Kidney (tissue), 13 donors: ENCODE measurements at regions not wholly inside any gene's neighbourhood (a gene's known extent, or its start where the extent isn't known, plus 50 kb on each side); places are given as distances from the start of the nearest gene placed in this dataset.
A peak's percentile ranks its signal among the peaks of the same experiment; 100 is the strongest.

Source experiments
- DNase-seq, 5 donors: peaks; one replicate each; pipeline ENCODE4 v3.0.0-alpha.2; 2013 to 2020
- FAIRE-seq: peaks from 2 replicates; lab custom pipeline; 2012; peaks lifted over from hg19 to GRCh38; lab: Jason Lieb, UNC
- H3K27ac ChIP-seq, 2 donors: one replicate each; pipeline ENCODE4 v1.7.0; 2013; ENCODE audit warnings: low read depth in 2 of 2, low read length in 2 of 2, inconsistent platforms in 1 of 2
- H3K27me3 ChIP-seq: one replicate; pipeline ENCODE4 v1.7.1; 2013; ENCODE audit warnings: low read length, inconsistent platforms; ENCODE audit not compliant: control insufficient read depth, insufficient read depth
- H3K36me3 ChIP-seq, 3 donors: one replicate each; pipeline versions ENCODE4 v1.7.0 to v1.7.1; 2013; ENCODE audit warnings: low read length in 3 of 3, control low read depth in 1 of 3, inconsistent platforms in 1 of 3; ENCODE audit not compliant: insufficient read depth in 3 of 3, control insufficient read depth in 2 of 3
- H3K4me1 ChIP-seq, 3 donors: one replicate each; pipeline versions ENCODE4 v1.7.0 to v1.7.1; 2013; ENCODE audit warnings: low read length in 3 of 3, inconsistent platforms in 1 of 3, low read depth in 1 of 3; ENCODE audit not compliant: control insufficient read depth in 2 of 3, insufficient read depth in 2 of 3
- H3K4me3 ChIP-seq, 3 donors: one replicate each; pipeline versions ENCODE4 v1.7.0 to v1.8.1; 2013; ENCODE audit warnings: low read length in 3 of 3, control low read depth in 1 of 3, inconsistent platforms in 1 of 3
- H3K9ac ChIP-seq, 3 donors: one replicate each; pipeline versions ENCODE4 v1.7.0 to v1.7.1; 2013; ENCODE audit warnings: low read length in 3 of 3, control low read depth in 1 of 3, inconsistent platforms in 1 of 3
- H3K9me3 ChIP-seq, 3 donors: one replicate each; pipeline versions ENCODE4 v1.7.0 to v1.7.1; 2013; ENCODE audit warnings: low read length in 3 of 3, control low read depth in 1 of 3, inconsistent platforms in 1 of 3; ENCODE audit not compliant: control insufficient read depth in 2 of 3, insufficient read depth in 1 of 3
- CTCF ChIP-seq: IDR thresholded peaks from 3 replicates; pipeline ENCODE4 v1.5.1; 2012; ENCODE audit warnings: mild to moderate bottlenecking, moderate library complexity, borderline replicate concordance; ENCODE audit not compliant: insufficient read depth; ENCODE audit errors: extremely low read depth
- intact Hi-C: fragments of 100-400 bp; cut with DNase I; formaldehyde crosslinking; loops from one replicate; pipeline ENCODE4 v1.11.1; 2022
- donor health status: control.
- donor health status: control.
- donor health status: control.
- donor health status: control.
- donor health status: control.
- donor health status: DM: yes; HTN: yes; CAD: no.
- donor health status: Normal renal cell carcinoma (clear cell type).

- Histone ChIP-seq H3K9me3 (no peaks in the 10 kb centered on the region), H3K27me3 (no peaks in the 10 kb centered on the region), H3K36me3 (no peaks in the 10 kb centered on the region), H3K27ac (no peak overlapping the region), H3K4me1 (no peaks in the 10 kb centered on the region), H3K9ac (no peak overlapping the region), H3K4me3 (no peak overlapping the region)
- no peak for DNase-seq
- intact Hi-C loops = no loop called here
- no peak for FAIRE-seq
- no peak for TF ChIP-seq CTCF
Observed at GRCh38 chr11:18878211-18878610, 61.0 kb downstream of the MRGPRX1 start.

GRCh38 chr11:18865951-18866350, 73.3 kb downstream of the MRGPRX1 start:
- Histone ChIP-seq H3K27ac (no peak overlapping the region), H3K9me3 (no peaks in the 10 kb centered on the region), H3K4me3 (no peak overlapping the region), H3K9ac (no peak overlapping the region), H3K36me3 (no peaks in the 10 kb centered on the region), H3K4me1 (no peaks in the 10 kb centered on the region), H3K27me3 (no peaks in the 10 kb centered on the region)
- FAIRE-seq (no peak), DNase-seq (no peak)
- intact Hi-C loops = no loop called here
- no peak for TF ChIP-seq CTCF

- Histone ChIP-seq H3K27me3 (no peaks in the 10 kb centered on the region), H3K9me3 (no peaks in the 10 kb centered on the region), H3K9ac (no peak overlapping the region), H3K4me1 (no peaks in the 10 kb centered on the region), H3K27ac (no peak overlapping the region), H3K4me3 (no peak overlapping the region), H3K36me3 (no peaks in the 10 kb centered on the region)
- FAIRE-seq = no peak
- intact Hi-C loops = no loop called here
- no peak for TF ChIP-seq CTCF
- DNase-seq = no peak
Observed at GRCh38 chr11:18865261-18865660, 73.7 kb upstream of the PTPN5 start.

- Histone ChIP-seq H3K4me3 (no peak overlapping the region), H3K4me1 (no peaks in the 10 kb centered on the region), H3K36me3 (no peaks in the 10 kb centered on the region), H3K9ac (no peak overlapping the region), H3K27ac (no peak overlapping the region), H3K27me3 (no peaks in the 10 kb centered on the region), H3K9me3 (no peaks in the 10 kb centered on the region)
- peak; percentile 44 for TF ChIP-seq CTCF
- DNase-seq (peak in 2 of 5 donors; percentile 13 to 19), FAIRE-seq (no peak)
- intact Hi-C loops = no loop called here
Observed at GRCh38 chr11:18853086-18853720, 61.6 kb upstream of the PTPN5 start.
